DND-41 (cell line): ENCODE measurements at regions not wholly inside any gene's neighbourhood (a gene's known extent, or its start where the extent isn't known, plus 50 kb on each side); places are given as distances from the start of the nearest gene placed in this dataset.
"Not testable (repeated sequence)": the region's sequence is repeated elsewhere in the genome, so short reads cannot be mapped to it uniquely, and the experiment has no call there.

Source experiments
- ATAC-seq: fragments of 200-7000 bp; cut with Tn5 transposase; 3 replicates; pipeline ENCODE4 v1.9.1; 2021; ENCODE audit warnings: low read depth; ENCODE audit not compliant: insufficient read depth
- DNase-seq: peaks from one replicate; pipeline ENCODE4 v3.0.0-alpha.2; 2020
- H2AFZ ChIP-seq: 2 replicates; pipeline ENCODE4 v1.6.0; 2012; ENCODE audit warnings: low read depth, low read length
- H3K27ac ChIP-seq: 2 replicates; pipeline ENCODE4 v1.5.1; 2012; ENCODE audit warnings: low read length, inconsistent platforms
- H3K27me3 ChIP-seq: fragments of 200-600 bp; sonication (generic); 2 replicates; pipeline ENCODE4 v1.6.0; 2012; ENCODE audit warnings: low read length, mild to moderate bottlenecking, inconsistent platforms; ENCODE audit not compliant: insufficient read depth, poor library complexity
- H3K36me3 ChIP-seq: 2 replicates; pipeline ENCODE4 v1.5.1; 2012; ENCODE audit warnings: low read length, inconsistent platforms; ENCODE audit not compliant: insufficient read depth
- H3K4me1 ChIP-seq: 2 replicates; pipeline ENCODE4 v1.5.1; 2012; ENCODE audit warnings: mild to moderate bottlenecking, low read length; ENCODE audit not compliant: insufficient read depth
- H3K4me2 ChIP-seq: 2 replicates; pipeline ENCODE4 v1.6.0; 2012; ENCODE audit warnings: mild to moderate bottlenecking, moderate library complexity, low read length, inconsistent platforms; ENCODE audit not compliant: insufficient read depth
- H3K4me3 ChIP-seq, 2 experiments: fragments of 200-600 bp in 1 of 2; shearing (Covaris generic) in 1 of 2; 2 replicates each; pipeline ENCODE4 v1.5.1; 2012 to 2016; ENCODE audit warnings: inconsistent platforms in 2 of 2, low read length in 2 of 2, mild to moderate bottlenecking in 2 of 2, low read depth in 1 of 2, moderate library complexity in 1 of 2
- H3K79me2 ChIP-seq: 2 replicates; pipeline ENCODE4 v1.6.0; 2012; ENCODE audit warnings: low read length, inconsistent platforms; ENCODE audit not compliant: insufficient read depth
- H3K9ac ChIP-seq: 2 replicates; pipeline ENCODE4 v1.6.0; 2012; ENCODE audit warnings: low read depth, mild to moderate bottlenecking, inconsistent platforms, low read length, moderate library complexity
- H3K9me3 ChIP-seq: 2 replicates; pipeline ENCODE4 v1.5.1; 2012; ENCODE audit warnings: low read length, moderate library complexity, mild to moderate bottlenecking, inconsistent platforms; ENCODE audit not compliant: insufficient read depth, severe bottlenecking
- H4K20me1 ChIP-seq: 2 replicates; pipeline ENCODE4 v1.6.0; 2012; ENCODE audit warnings: low read length; ENCODE audit not compliant: insufficient read depth
- EZH2 ChIP-seq: IDR thresholded peaks from 3 replicates; pipeline ENCODE4 v1.6.1; 2012; ENCODE audit warnings: borderline replicate concordance, low read depth, mild to moderate bottlenecking, moderate library complexity, low read length, inconsistent platforms; ENCODE audit not compliant: severe bottlenecking
- TF ChIP-seq, protein P1 (sequence below): IDR thresholded peaks from 2 replicates; pipeline ENCODE4 v1.5.1; 2012; ENCODE audit warnings: borderline replicate concordance, low read length, moderate library complexity, mild to moderate bottlenecking; ENCODE audit not compliant: poor library complexity, severe bottlenecking; ENCODE audit errors: extremely low read depth

DNA sequence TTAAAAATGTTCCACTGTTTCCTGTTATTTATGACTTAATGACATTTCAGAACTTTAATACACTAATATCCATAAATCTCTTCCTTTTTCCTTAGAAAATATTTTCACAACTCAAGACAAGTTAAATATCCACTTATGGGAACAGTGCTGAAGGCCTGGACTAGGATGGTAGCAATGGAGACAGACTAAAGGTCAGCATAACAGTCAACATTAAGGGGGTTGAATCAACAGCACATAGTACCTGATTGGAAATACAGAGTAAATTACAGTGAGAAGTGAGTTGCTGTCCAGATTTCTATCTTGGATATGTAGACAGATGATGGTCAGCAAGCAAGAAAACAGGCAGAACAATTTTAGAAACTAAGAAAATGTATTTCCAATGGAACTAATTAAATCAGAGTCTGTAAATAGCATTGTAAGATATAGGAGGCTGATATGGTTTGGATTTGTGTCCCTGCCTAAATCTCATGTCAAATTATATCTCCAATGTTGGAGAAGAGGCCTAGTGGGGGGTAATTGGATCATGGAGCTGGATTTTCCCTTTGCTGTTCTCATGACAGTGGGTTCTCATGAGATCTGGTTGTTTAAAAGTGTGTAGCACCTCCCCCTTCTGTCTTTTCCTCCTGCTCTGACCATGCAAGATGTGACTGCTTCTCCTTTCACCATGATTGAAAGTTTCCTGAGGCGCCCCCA is 682.7 kb downstream of the MAFB start:
- TF ChIP-seq EZH2 = no peak
- TF ChIP-seq, protein P1, sequence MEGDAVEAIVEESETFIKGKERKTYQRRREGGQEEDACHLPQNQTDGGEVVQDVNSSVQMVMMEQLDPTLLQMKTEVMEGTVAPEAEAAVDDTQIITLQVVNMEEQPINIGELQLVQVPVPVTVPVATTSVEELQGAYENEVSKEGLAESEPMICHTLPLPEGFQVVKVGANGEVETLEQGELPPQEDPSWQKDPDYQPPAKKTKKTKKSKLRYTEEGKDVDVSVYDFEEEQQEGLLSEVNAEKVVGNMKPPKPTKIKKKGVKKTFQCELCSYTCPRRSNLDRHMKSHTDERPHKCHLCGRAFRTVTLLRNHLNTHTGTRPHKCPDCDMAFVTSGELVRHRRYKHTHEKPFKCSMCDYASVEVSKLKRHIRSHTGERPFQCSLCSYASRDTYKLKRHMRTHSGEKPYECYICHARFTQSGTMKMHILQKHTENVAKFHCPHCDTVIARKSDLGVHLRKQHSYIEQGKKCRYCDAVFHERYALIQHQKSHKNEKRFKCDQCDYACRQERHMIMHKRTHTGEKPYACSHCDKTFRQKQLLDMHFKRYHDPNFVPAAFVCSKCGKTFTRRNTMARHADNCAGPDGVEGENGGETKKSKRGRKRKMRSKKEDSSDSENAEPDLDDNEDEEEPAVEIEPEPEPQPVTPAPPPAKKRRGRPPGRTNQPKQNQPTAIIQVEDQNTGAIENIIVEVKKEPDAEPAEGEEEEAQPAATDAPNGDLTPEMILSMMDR = no peak
- Histone ChIP-seq H3K79me2 (no peaks in the 10 kb centered on the region), H3K4me3 (no peak overlapping the region), H3K9me3 (no peaks in the 10 kb centered on the region), H2AFZ (no peak overlapping the region), H3K27ac (no peak overlapping the region), H3K4me2 (no peak overlapping the region), H3K36me3 (no peaks in the 10 kb centered on the region), H4K20me1 (no peaks in the 10 kb centered on the region), H3K27me3 (peaks cover 6% of the 10 kb centered on the region), H3K4me1 (no peaks in the 10 kb centered on the region), H3K9ac (no peak overlapping the region)
- no peak for DNase-seq
- ATAC-seq = no peak

DNA sequence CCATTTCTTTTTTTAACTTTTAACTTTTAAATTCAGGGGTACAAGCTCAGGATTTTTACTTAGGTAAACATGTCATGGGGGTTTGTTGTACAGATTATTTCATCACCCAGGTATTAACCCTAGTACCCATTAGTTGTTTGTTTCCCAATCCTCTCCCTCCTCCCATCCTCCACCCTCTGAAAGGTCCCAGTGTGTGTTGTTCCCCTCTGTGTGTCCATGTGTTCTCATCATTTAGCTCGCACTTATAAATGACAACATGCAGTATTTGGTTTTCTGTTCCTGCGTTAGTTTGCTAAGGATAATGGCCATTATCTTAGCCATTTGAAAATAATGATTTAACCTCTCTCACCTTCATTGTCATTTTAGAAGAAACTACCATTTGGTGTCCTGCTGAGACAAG is 684.9 kb downstream of the MAFB start:
- DNase-seq, H2AFZ ChIP-seq, H3K9me3 ChIP-seq, H3K36me3 ChIP-seq, H3K27me3 ChIP-seq, H3K4me2 ChIP-seq, H3K4me3 ChIP-seq, H3K79me2 ChIP-seq, H4K20me1 ChIP-seq, ATAC-seq, H3K9ac ChIP-seq, H3K4me1 ChIP-seq, H3K27ac ChIP-seq: not testable (repeated sequence)

GRCh38 chr20:39993742-39994141 is 695.3 kb downstream of the MAFB start:
- H3K36me3 ChIP-seq = no peaks in the 10 kb centered on the region
- no peaks in the 10 kb centered on the region for H4K20me1 ChIP-seq
- H3K27me3 ChIP-seq = no peaks in the 10 kb centered on the region
- ATAC-seq (no peak), DNase-seq (no peak)
- H3K9ac ChIP-seq = no peak overlapping the region
- TF ChIP-seq, protein P1 = no peak
- TF ChIP-seq EZH2 = no peak
- H3K9me3 ChIP-seq = no peaks in the 10 kb centered on the region
- H3K4me2 ChIP-seq = no peak overlapping the region
- H3K4me3 ChIP-seq = no peak overlapping the region
- H3K79me2 ChIP-seq = no peaks in the 10 kb centered on the region
- no peaks in the 10 kb centered on the region for H3K4me1 ChIP-seq
- H3K27ac ChIP-seq = no peak overlapping the region
- H2AFZ ChIP-seq = no peak overlapping the region

- H3K79me2 ChIP-seq = no peaks in the 10 kb centered on the region
- no peak overlapping the region for H3K27ac ChIP-seq
- no peak overlapping the region for H2AFZ ChIP-seq
- no peaks in the 10 kb centered on the region for H3K9me3 ChIP-seq
- DNase-seq (no peak), ATAC-seq (no peak)
- no peaks in the 10 kb centered on the region for H4K20me1 ChIP-seq
- TF ChIP-seq EZH2 = no peak
- TF ChIP-seq, protein P1 = no peak
- no peak overlapping the region for H3K9ac ChIP-seq
- no peaks in the 10 kb centered on the region for H3K4me1 ChIP-seq
- no peak overlapping the region for H3K4me3 ChIP-seq
- peaks cover 5% of the 10 kb centered on the region for H3K27me3 ChIP-seq
- no peaks in the 10 kb centered on the region for H3K36me3 ChIP-seq
- no peak overlapping the region for H3K4me2 ChIP-seq
These were observed 698.3 kb downstream of the MAFB start for GRCh38 chr20:39990692-39991091.
